ENCODE measurements at regions not wholly inside any gene's neighbourhood (a gene's known extent, or its start where the extent isn't known, plus 50 kb on each side); places are given as distances from the start of the nearest gene placed in this dataset.

GRCh38 chr10:10959666-10960065, 58.0 kb upstream of the CELF2 start:
- no peak for TF ChIP-seq CTCF (IDR thresholded peaks at IDR 0.05)
- no peak for TF ChIP-seq EZH2phosphoT487 (IDR thresholded peaks at IDR 0.05)

All from neural progenitor cell (in vitro differentiated cells).